GM12878 (cell line): ENCODE measurements at regions not wholly inside any gene's neighbourhood (a gene's known extent, or its start where the extent isn't known, plus 50 kb on each side); places are given as distances from the start of the nearest gene placed in this dataset.

Experiments
- ATAC-seq: fragments of 200-7000 bp; cut with Tn5 transposase; 3 replicates; pipeline ENCODE4 v1.9.1; 2020; ENCODE audit warnings: mild to moderate bottlenecking, moderate library complexity
- BruUV-seq: library from RNA; stranded (reverse); fragments of 400-500 nt; replicated peaks from 2 replicates; lab custom pipeline; 2021; lab: Mats Ljungman, UMichigan
- CTCF ChIA-PET: fragments of 300-600 bp; sonication (Branson Sonifier 250); formaldehyde crosslinking; extraction: SDS; loops from one replicate; lab custom pipeline; 2021; ENCODE audit warnings: inconsistent platforms; lab: Yijun Ruan, JAX
- POLR2A ChIA-PET: fragments of 350-600 bp; formaldehyde crosslinking; extraction: SDS; loops from one replicate; lab custom pipeline; 2021; ENCODE audit warnings: inconsistent platforms; lab: Charles Lee
- RAD21 ChIA-PET: fragments of 300-600 bp; sonication (Branson Sonifier 250); formaldehyde crosslinking; loops from one replicate; lab custom pipeline; 2023; ENCODE audit warnings: antibody characterized with exemption; ENCODE audit not compliant: unreplicated experiment; lab: Charles Lee
- SMC1A ChIA-PET: fragments of 300-600 bp; sonication (Branson Sonifier 250); formaldehyde crosslinking; loops from one replicate; lab custom pipeline; 2023; ENCODE audit not compliant: unreplicated experiment, uncharacterized antibody; lab: Charles Lee
- DNase-seq: peaks from one replicate; pipeline ENCODE4 v3.0.0-alpha.2; 2011; ENCODE audit warnings: low read depth, low spot score
- FAIRE-seq: peaks from 3 replicates; lab custom pipeline; 2011; peaks lifted over from hg19 to GRCh38; lab: Jason Lieb, UNC
- H2AFZ ChIP-seq: 2 replicates; pipeline ENCODE4 v1.6.0; 2011; ENCODE audit warnings: low read depth, low read length, control low read depth; ENCODE audit not compliant: control insufficient read depth
- H3K27ac ChIP-seq: 2 replicates; pipeline ENCODE4 v1.5.1; 2011; ENCODE audit warnings: control low read depth; ENCODE audit not compliant: control insufficient read depth, insufficient read depth
- H3K27me3 ChIP-seq, 2 experiments: replicated peaks in 1 of 2; 2 replicates each; pipeline versions ENCODE4 v1.6.0 to v1.6.1; 2011; ENCODE audit warnings: low read length in 1 of 2; ENCODE audit not compliant: control insufficient read depth in 2 of 2, insufficient read depth in 2 of 2
- H3K36me3 ChIP-seq, 2 experiments: 2 replicates each; pipeline ENCODE4 v1.5.1; 2011; ENCODE audit warnings: low read length in 1 of 2; ENCODE audit not compliant: control insufficient read depth in 2 of 2, insufficient read depth in 2 of 2
- H3K4me1 ChIP-seq: 2 replicates; pipeline ENCODE4 v1.6.1; 2011; ENCODE audit warnings: mild to moderate bottlenecking, low read length, moderate library complexity, mixed read lengths; ENCODE audit not compliant: control insufficient read depth, insufficient read depth
- H3K4me2 ChIP-seq: 2 replicates; pipeline ENCODE4 v1.6.0; 2011; ENCODE audit warnings: control low read depth; ENCODE audit not compliant: control insufficient read depth, insufficient read depth
- H3K4me3 ChIP-seq: fragments of 200-600 bp; sonication (generic); 2 replicates; pipeline ENCODE4 v1.5.1; 2016
- H3K79me2 ChIP-seq: 2 replicates; pipeline ENCODE4 v1.6.0; 2011; ENCODE audit warnings: low read length; ENCODE audit not compliant: control insufficient read depth, insufficient read depth
- H3K9ac ChIP-seq: 2 replicates; pipeline ENCODE4 v1.8.0; 2011; ENCODE audit warnings: low read length, control low read depth, mixed read lengths; ENCODE audit not compliant: control insufficient read depth, insufficient read depth
- H3K9me3 ChIP-seq: replicated peaks from 3 replicates; pipeline ENCODE4 v1.5.1; 2011; ENCODE audit warnings: mild to moderate bottlenecking, low read length; ENCODE audit not compliant: control insufficient read depth, insufficient read depth
- H4K20me1 ChIP-seq: 2 replicates; pipeline ENCODE4 v1.6.0; 2011; ENCODE audit not compliant: control insufficient read depth, insufficient read depth
- CEBPZ ChIP-seq: fragments of 150-350 bp; IDR thresholded peaks from 2 replicates; pipeline ENCODE4 v1.6.1; 2016; ENCODE audit warnings: low read depth, low read length
- CREM ChIP-seq: IDR thresholded peaks from 2 replicates; pipeline ENCODE4 v1.6.1; 2014; ENCODE audit warnings: antibody characterized with exemption, low read depth
- CUX1 ChIP-seq: IDR thresholded peaks from 2 replicates; pipeline ENCODE4 v1.6.1; 2012; ENCODE audit warnings: improper control_type of control experiment, low read depth, low read length; ENCODE audit not compliant: insufficient replicate concordance
- DPF2 ChIP-seq: fragments of 450-650 bp; IDR thresholded peaks from 2 replicates; pipeline ENCODE4 v1.6.1; 2017; ENCODE audit warnings: mild to moderate bottlenecking
- IKZF1 ChIP-seq: fragments of 450-650 bp; conservative IDR thresholded peaks from 2 replicates; pipeline ENCODE4 v1.6.1; 2017; ENCODE audit warnings: antibody characterized with exemption, mild to moderate bottlenecking
- JUNB ChIP-seq: IDR thresholded peaks from 2 replicates; pipeline ENCODE4 v1.6.1; 2016; ENCODE audit warnings: antibody characterized with exemption, mild to moderate bottlenecking
- NFXL1 ChIP-seq: fragments of 450-650 bp; IDR thresholded peaks from 2 replicates; pipeline ENCODE4 v1.6.1; 2017; ENCODE audit warnings: antibody characterized with exemption, mild to moderate bottlenecking, borderline replicate concordance
- PAX8 ChIP-seq: fragments of 450-650 bp; IDR thresholded peaks from 2 replicates; pipeline ENCODE4 v1.6.1; 2017; ENCODE audit warnings: mild to moderate bottlenecking, moderate library complexity
- PRDM15 ChIP-seq: fragments of 450-650 bp; formaldehyde crosslinking; IDR thresholded peaks from 2 replicates; pipeline ENCODE4 v1.4.0; 2020; ENCODE audit warnings: mild to moderate bottlenecking, moderate library complexity
- WGBS: methylation state at CpG from one replicate; pipeline ENCODE4 v1.1.6; 2016; ENCODE audit warnings: low lambda C conversion rate; ENCODE audit not compliant: insufficient replicate concordance, insufficient coverage; ENCODE audit errors: missing lambda C conversion rate; 5-methylcytosine and 5-hydroxymethylcytosine counted together
- in situ Hi-C: fragments of 300-500 bp; cut with MboI; formaldehyde crosslinking; loops from 9 replicates; pipeline ENCODE4 v1.14.3; 2018; ENCODE audit warnings: mixed read lengths
- intact Hi-C: fragments of 100-400 bp; cut with micrococcal nuclease; formaldehyde crosslinking; loops from one replicate; pipeline ENCODE4 v1.14.2; 2022; ENCODE audit not compliant: unreplicated experiment

GRCh38 chr17:27241346-27241946, 52.5 kb upstream of the WSB1 start:
- in situ Hi-C loops, result loop anchor here (5.0 kb wide), 1 partner anchor 416 kb away; no protein-coding TSS in a partner anchor
- WGBS, result 9% methylated on average over 5 of the region's 5 CpGs
- TF ChIP-seq PRDM15 (CRISPR knock-in tag), result no peak
- no peak for TF ChIP-seq NFXL1
- TF ChIP-seq PAX8, result no peak
- peak; percentile 84 for TF ChIP-seq IKZF1
- no peak for TF ChIP-seq CEBPZ
- TF ChIP-seq CUX1, result no peak
- TF ChIP-seq DPF2, result peak; percentile 84
- peak; percentile 39; the same call in 1 of the 2 replicates for TF ChIP-seq CREM
- peak; percentile 89 for TF ChIP-seq JUNB

More at GRCh38 chr17:27241346-27241946, 52.5 kb upstream of the WSB1 start:
- FAIRE-seq, result no peak
- Histone ChIP-seq H3K79me2 (no peaks in the 10 kb centered on the region), H3K27me3 (no peaks in the 10 kb centered on the region), H3K27ac (no peak overlapping the region), H4K20me1 (no peaks in the 10 kb centered on the region), H2AFZ (no peak overlapping the region), H3K4me1 (peaks cover 45% of the 10 kb centered on the region), H3K9ac (no peak overlapping the region), H3K9me3 (no peaks in the 10 kb centered on the region), H3K4me2 (peak overlapping the region; percentile 68), H3K4me3 (no peak overlapping the region), H3K36me3 (no peaks in the 10 kb centered on the region)
- ChIA-PET POLR2A (interaction anchor here (0.6 to 1.7 kb wide), 6 partner anchors 22 to 92 kb away, joined by 3 to 8 read pairs (median 3); no protein-coding TSS in a partner anchor), SMC1A (interaction anchor here (0.6 to 8.1 kb wide), 14 partner anchors 23 to 376 kb away, joined by 3 to 137 read pairs (median 4); no protein-coding TSS in a partner anchor), RAD21 (interaction anchor here (0.6 to 8.1 kb wide), 13 partner anchors 19 to 359 kb away, joined by 3 to 156 read pairs (median 6); no protein-coding TSS in a partner anchor), CTCF (interaction anchor here (0.8 to 9.1 kb wide), 17 partner anchors 12 to 413 kb away, joined by 3 to 129 read pairs (median 5); partner anchors contain the start of gene WSB1)
- ATAC-seq, result peak; percentile 76
- BruUV-seq, result no TSS peak
- intact Hi-C loops, result loop anchor here (2.0 to 5.0 kb wide), 2 partner anchors 53 to 411 kb away; partner anchors contain the start of gene WSB1
- no peak for DNase-seq
